ENCODE measurements at regions not wholly inside any gene's neighbourhood (a gene's known extent, or its start where the extent isn't known, plus 50 kb on each side); places are given as distances from the start of the nearest gene placed in this dataset.

- TF ChIP-seq CTCF (IDR thresholded peaks at IDR 0.05): no peak
- no peak for TF ChIP-seq POLR2A (IDR thresholded peaks at IDR 0.05)
Observed at GRCh38 chr5:44949687-44950086, 140.9 kb downstream of the MRPS30 start.

Data from sigmoid colon (tissue), 3 donors.